H1 (cell line): ENCODE measurements at regions not wholly inside any gene's neighbourhood (a gene's known extent, or its start where the extent isn't known, plus 50 kb on each side); places are given as distances from the start of the nearest gene placed in this dataset.

Experiments used
- CHD7 ChIP-seq: fragments of 300-600 bp; sonication (generic); IDR thresholded peaks from 2 replicates; pipeline ENCODE4 v1.7.1; 2012; ENCODE audit warnings: low read length, moderate library complexity, mild to moderate bottlenecking, inconsistent platforms; ENCODE audit not compliant: insufficient replicate concordance
- MAX ChIP-seq: IDR thresholded peaks from 2 replicates; pipeline ENCODE4 v1.6.1; 2012; ENCODE audit warnings: inconsistent platforms
- RFX5 ChIP-seq: IDR thresholded peaks from 2 replicates; pipeline ENCODE4 v1.6.1; 2011; ENCODE audit warnings: low read depth, low read length, improper control_type of control experiment, borderline replicate concordance
- YY1 ChIP-seq: IDR thresholded peaks from 2 replicates; pipeline ENCODE4 v1.6.1; 2011; ENCODE audit warnings: low read depth, mild to moderate bottlenecking, low read length

GRCh38 chr20:53707371-53708055, 113.9 kb upstream of the ZNF217 start (continued):
- TF ChIP-seq CHD7: no peak
- no peak for TF ChIP-seq RFX5
- no peak for TF ChIP-seq MAX
- no peak for TF ChIP-seq YY1
